HEK293 (cell line): ENCODE measurements at regions not wholly inside any gene's neighbourhood (a gene's known extent, or its start where the extent isn't known, plus 50 kb on each side); places are given as distances from the start of the nearest gene placed in this dataset.

Experiments used
- CTCF ChIP-seq: fragments of 450-650 bp; formaldehyde crosslinking; IDR thresholded peaks from 2 replicates; pipeline ENCODE4 v1.5.1; 2016; ENCODE audit warnings: missing biosample characterization, missing genetic modification characterization
- ZBTB1 ChIP-seq: fragments of 450-650 bp; formaldehyde crosslinking; IDR thresholded peaks from 2 replicates; pipeline ENCODE4 v1.5.1; 2016; ENCODE audit warnings: missing biosample characterization, missing genetic modification characterization
- ZBTB7A ChIP-seq: fragments of 450-650 bp; formaldehyde crosslinking; IDR thresholded peaks from 2 replicates; pipeline ENCODE4 v1.5.1; 2016; ENCODE audit warnings: low read depth, missing biosample characterization, missing genetic modification characterization
- ZNF184 ChIP-seq: fragments of 450-650 bp; IDR thresholded peaks from 2 replicates; pipeline ENCODE4 v1.5.1; 2018; ENCODE audit warnings: missing biosample characterization, mild to moderate bottlenecking, missing genetic modification characterization
- ZNF274 ChIP-seq, 2 experiments: fragments of 200-500 bp in 1 of 2; fragments of 450-650 bp in 1 of 2; sonication (Bioruptor generic) in 1 of 2; formaldehyde crosslinking in 1 of 2; IDR thresholded peaks; 2 replicates each; pipeline versions ENCODE4 v1.5.1 to v1.6.1; 2014 to 2016; ENCODE audit warnings: borderline replicate concordance in 1 of 2, inconsistent platforms in 1 of 2, low read length in 1 of 2, missing biosample characterization in 1 of 2, missing genetic modification characterization in 1 of 2
- ZNF311 ChIP-seq: fragments of 450-650 bp; formaldehyde crosslinking; IDR thresholded peaks from 2 replicates; pipeline ENCODE4 v1.5.1; 2017; ENCODE audit warnings: missing biosample characterization, missing genetic modification characterization, borderline replicate concordance
- ZNF335 ChIP-seq: fragments of 450-650 bp; formaldehyde crosslinking; conservative IDR thresholded peaks from 2 replicates; pipeline ENCODE4 v1.5.1; 2016; ENCODE audit warnings: missing biosample characterization, missing genetic modification characterization
- ZNF366 ChIP-seq: fragments of 450-650 bp; formaldehyde crosslinking; conservative IDR thresholded peaks from 2 replicates; pipeline ENCODE4 v1.5.1; 2016; ENCODE audit warnings: missing biosample characterization, missing genetic modification characterization
- ZNF76 ChIP-seq: fragments of 450-650 bp; formaldehyde crosslinking; IDR thresholded peaks from 2 replicates; pipeline ENCODE4; 2016; ENCODE audit warnings: low read depth, missing biosample characterization, missing genetic modification characterization, borderline replicate concordance
- ZNF791 ChIP-seq: fragments of 450-650 bp; formaldehyde crosslinking; IDR thresholded peaks from 2 replicates; pipeline ENCODE4 v1.5.1; 2016; ENCODE audit warnings: missing biosample characterization, missing genetic modification characterization
- ZNF830 ChIP-seq: fragments of 450-650 bp; IDR thresholded peaks from 2 replicates; pipeline ENCODE4 v1.5.0; 2018; ENCODE audit warnings: missing biosample characterization, missing genetic modification characterization, low read depth, mild to moderate bottlenecking, moderate library complexity
- ZXDB ChIP-seq: fragments of 450-650 bp; formaldehyde crosslinking; IDR thresholded peaks from 2 replicates; pipeline ENCODE4 v1.5.1; 2016; ENCODE audit warnings: missing biosample characterization, missing genetic modification characterization

- TF ChIP-seq ZXDB (tag by site-specific recombination) (no peak), ZNF366 (tag by site-specific recombination) (no peak), ZNF791 (no peak), ZBTB1 (no peak), ZNF830 (tag by site-specific recombination) (no peak), CTCF (no peak), ZNF274 (IDR thresholded peaks at IDR 0.05; ENCODE audit: low read length) (no peak), ZNF274 (tag by site-specific recombination; IDR thresholded peaks at IDR 0.05; ENCODE audit: borderline replicate concordance) (no peak), ZNF184 (tag by site-specific recombination) (no peak), ZNF76 (no peak), ZBTB7A (tag by site-specific recombination) (no peak), ZNF311 (tag by site-specific recombination) (no peak), ZNF335 (tag by site-specific recombination) (no peak)
These were observed 820.8 kb downstream of the MTRR start for GRCh38 chr5:8689773-8690172.
